GM21381 (cell line): ENCODE measurements at regions not wholly inside any gene's neighbourhood (a gene's known extent, or its start where the extent isn't known, plus 50 kb on each side); places are given as distances from the start of the nearest gene placed in this dataset.
A peak's percentile ranks its signal among the peaks of the same experiment; 100 is the strongest.
"Not testable (repeated sequence)": the region's sequence is repeated elsewhere in the genome, so short reads cannot be mapped to it uniquely, and the experiment has no call there.

Source experiments
- ATAC-seq: cut with Tn5 transposase; IDR thresholded peaks from one replicate; pipeline ENCODE4 v1.9.1; 2021; ENCODE audit warnings: mild to moderate bottlenecking, moderate library complexity; ENCODE audit not compliant: unreplicated experiment

GRCh38 chr21:14757533-14758327 is 211.6 kb upstream of the SAMSN1 start:
- no peak for ATAC-seq

GRCh38 chr21:14755086-14755485 is 209.0 kb upstream of the SAMSN1 start:
- ATAC-seq: no peak

GRCh38 chr21:14754682-14755081 is 208.6 kb upstream of the SAMSN1 start:
- ATAC-seq: no peak

- no peak for ATAC-seq
These were observed 208.1 kb upstream of the SAMSN1 start for GRCh38 chr21:14754259-14754604.

GRCh38 chr21:14753466-14754258 is 207.5 kb upstream of the SAMSN1 start:
- no peak for ATAC-seq

GRCh38 chr21:14753069-14753465 is 207.0 kb upstream of the SAMSN1 start:
- no peak for ATAC-seq

GRCh38 chr21:14752345-14752909 is 206.3 kb upstream of the SAMSN1 start:
- no peak for ATAC-seq

- no peak for ATAC-seq
These were observed 205.7 kb upstream of the SAMSN1 start for GRCh38 chr21:14751602-14752344.

- no peak for ATAC-seq
These were observed 204.9 kb upstream of the SAMSN1 start for GRCh38 chr21:14751011-14751410.

- ATAC-seq: no peak
These were observed 203.9 kb upstream of the SAMSN1 start for GRCh38 chr21:14750041-14750440.

GRCh38 chr21:14748662-14749061 is 202.5 kb upstream of the SAMSN1 start:
- ATAC-seq: no peak

- no peak for ATAC-seq
These were observed 198.3 kb upstream of the SAMSN1 start for GRCh38 chr21:14744368-14744767.

- no peak for ATAC-seq
These were observed 196.0 kb upstream of the SAMSN1 start for GRCh38 chr21:14742119-14742518.

- no peak for ATAC-seq
These were observed 195.1 kb upstream of the SAMSN1 start for GRCh38 chr21:14741256-14741655.

GRCh38 chr21:14740692-14741091 is 194.6 kb upstream of the SAMSN1 start:
- no peak for ATAC-seq

GRCh38 chr21:14740116-14740515 is 194.0 kb upstream of the SAMSN1 start:
- ATAC-seq: no peak

- no peak for ATAC-seq
These were observed 193.5 kb upstream of the SAMSN1 start for GRCh38 chr21:14739590-14739989.

GRCh38 chr21:14738576-14738975 is 192.5 kb upstream of the SAMSN1 start:
- not testable (repeated sequence) for ATAC-seq

- peak; percentile 39 for ATAC-seq
These were observed 191.8 kb upstream of the SAMSN1 start for GRCh38 chr21:14737922-14738321.

- ATAC-seq: no peak
These were observed 191.2 kb upstream of the SAMSN1 start for GRCh38 chr21:14737284-14737691.

GRCh38 chr21:14736672-14737071 is 190.6 kb upstream of the SAMSN1 start:
- ATAC-seq: no peak
